ENCODE measurements at regions not wholly inside any gene's neighbourhood (a gene's known extent, or its start where the extent isn't known, plus 50 kb on each side); places are given as distances from the start of the nearest gene placed in this dataset.

GRCh38 chr17:13085578-13085977, 67.8 kb upstream of the ELAC2 start:
- Histone ChIP-seq H3K18ac (ENCODE audit: extremely low read depth, low read length) (no peak overlapping the region), H2AFZ (ENCODE audit: low read length) (no peak overlapping the region), H3K27ac (ENCODE audit: low read depth, low read length) (no peak overlapping the region), H2BK20ac (ENCODE audit: low read length) (no peak overlapping the region), H2BK120ac (replicated peaks; ENCODE audit: low read depth, low read length) (no peak overlapping the region), H3K23me2 (ENCODE audit: low read depth, low read length) (no peaks in the 10 kb centered on the region), H3K4me3 (ENCODE audit: extremely low read depth in 1 of 4, insufficient read depth in 2 of 4, low read depth in 3 of 4, low read length in 4 of 4) (no peak overlapping the region), H3K79me1 (ENCODE audit: low read depth, low read length) (no peaks in the 10 kb centered on the region), H2AK5ac (ENCODE audit: low read depth, low read length) (no peak overlapping the region), H4K8ac (ENCODE audit: extremely low read depth, insufficient read depth, low read length) (no peak overlapping the region), H3K23ac (ENCODE audit: insufficient read length) (no peak overlapping the region), H3K14ac (ENCODE audit: insufficient read length) (no peak overlapping the region), H2BK5ac (ENCODE audit: low read depth, low read length) (no peak overlapping the region), H4K20me1 (replicated peaks in 1 of 2; ENCODE audit: control insufficient read depth in 1 of 2, insufficient read depth in 2 of 2, low read length in 2 of 2) (no peaks in the 10 kb centered on the region), H3K4me2 (ENCODE audit: insufficient read depth in 1 of 2, low read depth in 2 of 2, low read length in 2 of 2) (no peak overlapping the region), H3K79me2 (ENCODE audit: control insufficient read depth in 1 of 2, insufficient read depth in 2 of 2, low read length in 2 of 2) (no peaks in the 10 kb centered on the region), H3K4ac (replicated peaks; ENCODE audit: insufficient read length, low read depth, low read length) (no peak overlapping the region), H3K36me3 (ENCODE audit: control insufficient read depth in 2 of 4, insufficient read depth in 4 of 4, low read length in 3 of 4) (no peaks in the 10 kb centered on the region), H2BK12ac (ENCODE audit: low read depth, low read length) (no peak overlapping the region), H3K27me3 (replicated peaks in 1 of 4; ENCODE audit: control insufficient read depth in 3 of 4, extremely low read depth in 1 of 4, insufficient read depth in 3 of 4, low read length in 3 of 4) (no peaks in the 10 kb centered on the region), H4K91ac (replicated peaks; ENCODE audit: insufficient read length, low read length) (no peak overlapping the region), H4K5ac (ENCODE audit: insufficient read length, low read depth, low read length) (no peak overlapping the region), H2BK15ac (ENCODE audit: low read length) (no peak overlapping the region), H3K4me1 (replicated peaks in 1 of 4; ENCODE audit: control insufficient read depth in 3 of 4, insufficient read depth in 4 of 4, low read length in 3 of 4) (no peaks in the 10 kb centered on the region), H3K9ac (replicated peaks in 1 of 4; ENCODE audit: extremely low read depth in 1 of 4, low read depth in 3 of 4, low read length in 3 of 4) (no peak overlapping the region), H3K9me3 (ENCODE audit: insufficient read depth in 2 of 2, low read depth in 1 of 2, low read length in 1 of 2) (no peaks in the 10 kb centered on the region), H3K56ac (replicated peaks; ENCODE audit: insufficient read length, low read depth, low read length) (no peak overlapping the region)
- TF ChIP-seq GABPA (IDR thresholded peaks at IDR 0.05; ENCODE audit: borderline replicate concordance, insufficient read depth, low read length) (no peak), KDM1A (IDR thresholded peaks at IDR 0.05; ENCODE audit: borderline replicate concordance, low read length) (no peak), SP4 (IDR thresholded peaks at IDR 0.05; ENCODE audit: low read length) (no peak), JUN (IDR thresholded peaks at IDR 0.05; ENCODE audit: low read depth, low read length) (no peak), ZNF274 (IDR thresholded peaks at IDR 0.05; ENCODE audit: borderline replicate concordance, extremely low read depth, low read length) (no peak), TEAD4 (IDR thresholded peaks at IDR 0.05; ENCODE audit: low read depth, low read length) (no peak), TBP (IDR thresholded peaks at IDR 0.05; ENCODE audit: low read depth, low read length) (no peak), SP1 (IDR thresholded peaks at IDR 0.05; ENCODE audit: low read depth, low read length) (no peak), NRF1 (IDR thresholded peaks at IDR 0.05; ENCODE audit: low read depth, low read length) (no peak), CTBP2 (IDR thresholded peaks at IDR 0.05; ENCODE audit: borderline replicate concordance, insufficient read depth, insufficient read length, low read length) (no peak), TCF12 (IDR thresholded peaks at IDR 0.05; ENCODE audit: low read depth, low read length) (no peak)
- 74% methylated on average over 2 of the region's 2 CpGs; no CpG with 5 or more reads in 1 of the 2 experiments for WGBS, 2 experiments (ENCODE audit: extremely low coverage in 1 of 2, insufficient coverage in 1 of 2, insufficient read length in 1 of 2, insufficient replicate concordance in 2 of 2, low coverage in 1 of 2, low lambda C conversion rate in 2 of 2, missing lambda C conversion rate in 1 of 2)
- ChIA-PET CTCF (ENCODE audit: partially characterized antibody) (interaction anchor here (0.6 to 3.1 kb wide), 3 partner anchors 10 to 1460 kb away, joined by 3 to 17 read pairs (median 3); no protein-coding TSS in a partner anchor), POLR2A (ENCODE audit: partially characterized antibody) (no interaction called here)
- DNase-seq (ENCODE audit: low read depth in 1 of 2, low spot score in 2 of 2) (no peak), FAIRE-seq (no peak)
